ENCODE measurements at regions not wholly inside any gene's neighbourhood (a gene's known extent, or its start where the extent isn't known, plus 50 kb on each side); places are given as distances from the start of the nearest gene placed in this dataset.
"Not testable (repeated sequence)": the region's sequence is repeated elsewhere in the genome, so short reads cannot be mapped to it uniquely, and the experiment has no call there.

GRCh38 chr11:25327656-25328055 is 830.8 kb downstream of the LUZP2 start:
- DNase-seq (no peak), ATAC-seq (no peak)

- DNase-seq, result no peak
These were observed 842.4 kb downstream of the LUZP2 start for GRCh38 chr11:25339281-25339680.

GRCh38 chr11:25349537-25349936 is 852.7 kb downstream of the LUZP2 start:
- ATAC-seq (no peak), DNase-seq (no peak)

More at GRCh38 chr11:25339281-25339680, 842.4 kb downstream of the LUZP2 start:
- ATAC-seq, result no peak

GRCh38 chr11:25350899-25351803 is 854.3 kb downstream of the LUZP2 start:
- no peak for ATAC-seq
- no peak for DNase-seq

- ATAC-seq (no peak), DNase-seq (no peak)
These were observed 860.3 kb downstream of the LUZP2 start for GRCh38 chr11:25357133-25357532.

- ATAC-seq, result no peak
- no peak for DNase-seq
These were observed 880.6 kb downstream of the LUZP2 start for GRCh38 chr11:25377466-25377865.

- ATAC-seq, result no peak
- no peak for DNase-seq
These were observed 900.0 kb downstream of the LUZP2 start for GRCh38 chr11:25396847-25397246.

- ATAC-seq (no peak), DNase-seq (no peak)
These were observed 911.3 kb downstream of the LUZP2 start for GRCh38 chr11:25408146-25408545.

- ATAC-seq (no peak), DNase-seq (no peak)
These were observed 916.1 kb upstream of the ANO3 start for GRCh38 chr11:25415793-25416192.

- DNase-seq (no peak), ATAC-seq (no peak)
These were observed 908.3 kb upstream of the ANO3 start for GRCh38 chr11:25423436-25424199.

GRCh38 chr11:25432376-25432775 is 899.6 kb upstream of the ANO3 start:
- no peak for DNase-seq
- no peak for ATAC-seq

GRCh38 chr11:25435197-25435596 is 896.7 kb upstream of the ANO3 start:
- no peak for DNase-seq
- ATAC-seq, result no peak

- ATAC-seq (no peak), DNase-seq (no peak)
These were observed 895.6 kb upstream of the ANO3 start for GRCh38 chr11:25436326-25436725.

GRCh38 chr11:25441421-25441820 is 890.5 kb upstream of the ANO3 start:
- no peak for DNase-seq
- no peak for ATAC-seq

- DNase-seq (no peak), ATAC-seq (no peak)
These were observed 882.8 kb upstream of the ANO3 start for GRCh38 chr11:25449091-25449490.

GRCh38 chr11:25453471-25453870 is 878.5 kb upstream of the ANO3 start:
- ATAC-seq, result no peak
- no peak for DNase-seq

GRCh38 chr11:25456211-25456610 is 875.7 kb upstream of the ANO3 start:
- DNase-seq (no peak), ATAC-seq (no peak)

GRCh38 chr11:25483915-25484635 is 847.9 kb upstream of the ANO3 start:
- DNase-seq, result no peak
- ATAC-seq, result no peak

GRCh38 chr11:25485315-25485714 is 846.6 kb upstream of the ANO3 start:
- ATAC-seq (no peak), DNase-seq (no peak)

- not testable (repeated sequence) for ATAC-seq, DNase-seq
These were observed 845.6 kb upstream of the ANO3 start for GRCh38 chr11:25486338-25486737.

GRCh38 chr11:25488176-25488575 is 843.8 kb upstream of the ANO3 start:
- DNase-seq, result not testable (repeated sequence)

GRCh38 chr11:25501426-25501825 is 830.5 kb upstream of the ANO3 start:
- not testable (repeated sequence) for ATAC-seq, DNase-seq

More at GRCh38 chr11:25488176-25488575, 843.8 kb upstream of the ANO3 start:
- not testable (repeated sequence) for ATAC-seq
